ENCODE measurements at regions not wholly inside any gene's neighbourhood (a gene's known extent, or its start where the extent isn't known, plus 50 kb on each side); places are given as distances from the start of the nearest gene placed in this dataset.

DNA sequence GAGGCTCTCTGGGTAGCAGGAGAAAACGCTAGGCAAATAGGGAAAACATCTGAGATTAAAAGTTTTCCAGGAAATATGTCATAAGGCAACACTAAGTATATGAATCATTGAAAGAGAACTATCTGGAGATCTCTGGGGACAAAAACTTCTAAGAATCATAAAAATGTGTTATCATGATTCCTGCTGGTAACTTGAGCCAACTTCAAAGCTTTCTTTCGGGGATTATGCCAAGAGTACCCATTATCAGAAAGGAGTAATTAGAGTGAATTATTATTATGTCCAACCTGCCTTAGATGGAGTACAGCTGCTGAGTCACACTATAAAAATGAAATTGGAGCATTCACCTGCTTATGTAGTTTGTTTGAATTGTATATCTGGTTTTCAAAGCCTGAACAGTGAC, 488.5 kb upstream of the SOX9 start:
- TF ChIP-seq, protein P1, sequence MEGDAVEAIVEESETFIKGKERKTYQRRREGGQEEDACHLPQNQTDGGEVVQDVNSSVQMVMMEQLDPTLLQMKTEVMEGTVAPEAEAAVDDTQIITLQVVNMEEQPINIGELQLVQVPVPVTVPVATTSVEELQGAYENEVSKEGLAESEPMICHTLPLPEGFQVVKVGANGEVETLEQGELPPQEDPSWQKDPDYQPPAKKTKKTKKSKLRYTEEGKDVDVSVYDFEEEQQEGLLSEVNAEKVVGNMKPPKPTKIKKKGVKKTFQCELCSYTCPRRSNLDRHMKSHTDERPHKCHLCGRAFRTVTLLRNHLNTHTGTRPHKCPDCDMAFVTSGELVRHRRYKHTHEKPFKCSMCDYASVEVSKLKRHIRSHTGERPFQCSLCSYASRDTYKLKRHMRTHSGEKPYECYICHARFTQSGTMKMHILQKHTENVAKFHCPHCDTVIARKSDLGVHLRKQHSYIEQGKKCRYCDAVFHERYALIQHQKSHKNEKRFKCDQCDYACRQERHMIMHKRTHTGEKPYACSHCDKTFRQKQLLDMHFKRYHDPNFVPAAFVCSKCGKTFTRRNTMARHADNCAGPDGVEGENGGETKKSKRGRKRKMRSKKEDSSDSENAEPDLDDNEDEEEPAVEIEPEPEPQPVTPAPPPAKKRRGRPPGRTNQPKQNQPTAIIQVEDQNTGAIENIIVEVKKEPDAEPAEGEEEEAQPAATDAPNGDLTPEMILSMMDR (IDR thresholded peaks at IDR 0.05) = no peak
- no peak for TF ChIP-seq POLR2A (IDR thresholded peaks at IDR 0.05)
